Activated CD4-positive, alpha-beta T cell treated with anti-CD3 and anti-CD28 coated beads, Interleukin-2, amount 10 ng/mL, durations not matched to agents 7 days and 5 days (primary cell): ENCODE measurements at regions not wholly inside any gene's neighbourhood (a gene's known extent, or its start where the extent isn't known, plus 50 kb on each side); places are given as distances from the start of the nearest gene placed in this dataset.
"Not testable (repeated sequence)": the region's sequence is repeated elsewhere in the genome, so short reads cannot be mapped to it uniquely, and the experiment has no call there.

Source experiments
- CTCF ChIA-PET: fragments of 350-600 bp; sonication (Branson Sonifier 250); formaldehyde crosslinking; loops from one replicate; lab custom pipeline; 2021; ENCODE audit warnings: antibody characterized with exemption; lab: Charles Lee
- POLR2A ChIA-PET: fragments of 350-600 bp; sonication (Branson Sonifier 250); formaldehyde crosslinking; loops from one replicate; lab custom pipeline; 2021; ENCODE audit warnings: antibody characterized with exemption; lab: Charles Lee
- DNase-seq: peaks from one replicate; pipeline ENCODE4 v3.0.0-alpha.2; 2020
- H3K27ac Mint-ChIP-seq: one replicate; pipeline ENCODE4 v1.8.0; 2021; ENCODE audit warnings: mild to moderate bottlenecking, moderate library complexity, mixed read lengths
- H3K27me3 Mint-ChIP-seq: one replicate; pipeline ENCODE4 v1.8.0; 2021; ENCODE audit warnings: mixed read lengths
- H3K36me3 Mint-ChIP-seq: one replicate; pipeline ENCODE4 v1.8.0; 2021; ENCODE audit warnings: low read depth, mixed read lengths
- H3K4me1 Mint-ChIP-seq: one replicate; pipeline ENCODE4 v1.8.0; 2021; ENCODE audit warnings: mixed read lengths
- H3K4me3 Mint-ChIP-seq: one replicate; pipeline ENCODE4 v1.8.0; 2021; ENCODE audit warnings: mild to moderate bottlenecking, moderate library complexity, mixed read lengths
- H3K9me3 Mint-ChIP-seq: one replicate; pipeline ENCODE4 v1.8.0; 2021; ENCODE audit warnings: mixed read lengths

- no peaks in the 10 kb centered on the region for H3K27me3 Mint-ChIP-seq
- H3K36me3 Mint-ChIP-seq: no peaks in the 10 kb centered on the region
- no peak overlapping the region for H3K27ac Mint-ChIP-seq
- no peak overlapping the region for H3K4me3 Mint-ChIP-seq
- DNase-seq: no peak
- CTCF ChIA-PET: no interaction called here
- POLR2A ChIA-PET: no interaction called here
- H3K4me1 Mint-ChIP-seq: no peaks in the 10 kb centered on the region
- peaks cover 2% of the 10 kb centered on the region for H3K9me3 Mint-ChIP-seq
These were observed 372.8 kb downstream of the TOX3 start for GRCh38 chr16:52174168-52174567.

GRCh38 chr16:52171481-52171880 is 375.5 kb downstream of the TOX3 start:
- H3K4me3 Mint-ChIP-seq: no peak overlapping the region
- CTCF ChIA-PET: interaction anchor here (0.6 kb wide), 1 partner anchor 863 kb away, joined by 3 read pairs; no protein-coding TSS in a partner anchor

DNA sequence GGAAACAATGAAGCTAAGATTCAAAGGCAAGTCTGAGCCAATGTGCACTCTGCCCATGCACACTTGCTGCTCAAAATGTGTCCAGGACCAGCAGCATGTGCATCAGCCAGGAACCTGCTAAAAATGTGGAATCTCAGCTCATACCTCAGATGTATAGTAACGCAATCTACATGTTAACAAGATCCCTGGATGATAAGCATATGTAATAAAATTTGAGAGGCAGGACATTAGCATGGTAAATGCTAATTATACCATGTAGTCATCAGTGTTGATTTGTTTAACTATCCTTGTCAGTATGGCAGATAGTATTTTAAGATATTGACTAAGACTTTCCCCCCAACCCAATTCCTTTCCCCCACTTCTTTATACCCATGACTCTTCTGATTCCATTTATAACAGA is 379.6 kb downstream of the TOX3 start:
- Mint-ChIP-seq H3K4me3 (no peak overlapping the region), H3K4me1 (no peaks in the 10 kb centered on the region), H3K36me3 (no peaks in the 10 kb centered on the region), H3K27me3 (no peaks in the 10 kb centered on the region), H3K27ac (no peak overlapping the region), H3K9me3 (peaks cover 2% of the 10 kb centered on the region)
- DNase-seq: no peak
- ChIA-PET CTCF (interaction anchor here (0.6 kb wide), 1 partner anchor 27 kb away, joined by 3 read pairs; no protein-coding TSS in a partner anchor), POLR2A (no interaction called here)

More at GRCh38 chr16:52171481-52171880, 375.5 kb downstream of the TOX3 start:
- Mint-ChIP-seq H3K9me3 (peaks cover 2% of the 10 kb centered on the region), H3K36me3 (no peaks in the 10 kb centered on the region), H3K27ac (no peak overlapping the region), H3K4me1 (no peaks in the 10 kb centered on the region), H3K27me3 (no peaks in the 10 kb centered on the region)
- no peak for DNase-seq
- POLR2A ChIA-PET: no interaction called here

- CTCF ChIA-PET: no interaction called here
- no peaks in the 10 kb centered on the region for H3K9me3 Mint-ChIP-seq
- no peaks in the 10 kb centered on the region for H3K36me3 Mint-ChIP-seq
- H3K27ac Mint-ChIP-seq: no peak overlapping the region
- POLR2A ChIA-PET: no interaction called here
- H3K4me1 Mint-ChIP-seq: no peaks in the 10 kb centered on the region
- H3K27me3 Mint-ChIP-seq: no peaks in the 10 kb centered on the region
- no peak for DNase-seq
- H3K4me3 Mint-ChIP-seq: no peak overlapping the region
These were observed 381.0 kb downstream of the TOX3 start for GRCh38 chr16:52165961-52166360.

DNA sequence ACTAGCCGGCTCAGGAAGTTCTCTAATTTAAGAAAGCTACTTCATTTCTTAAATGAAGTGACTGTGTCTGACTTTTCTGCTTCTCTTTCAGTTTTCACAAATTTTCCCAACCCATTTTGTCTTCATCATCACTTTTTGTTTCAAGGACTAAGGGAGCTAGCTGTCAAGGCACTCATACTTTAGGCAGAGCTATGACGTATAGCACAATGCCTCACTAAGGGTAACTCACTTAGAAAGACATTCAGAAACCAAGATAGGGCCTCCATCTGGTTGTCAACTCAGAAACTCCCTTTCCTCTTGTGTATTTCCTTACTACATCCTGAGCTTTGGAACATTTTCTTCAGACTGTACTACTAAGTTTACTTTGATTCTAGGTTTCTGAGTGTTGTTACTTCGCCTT is 397.9 kb downstream of the TOX3 start:
- no peaks in the 10 kb centered on the region for H3K9me3 Mint-ChIP-seq
- H3K27ac Mint-ChIP-seq: no peak overlapping the region
- ChIA-PET CTCF (no interaction called here), POLR2A (no interaction called here)
- no peak for DNase-seq
- H3K4me1 Mint-ChIP-seq: no peaks in the 10 kb centered on the region
- no peaks in the 10 kb centered on the region for H3K27me3 Mint-ChIP-seq
- H3K36me3 Mint-ChIP-seq: no peaks in the 10 kb centered on the region
- no peak overlapping the region for H3K4me3 Mint-ChIP-seq

DNA sequence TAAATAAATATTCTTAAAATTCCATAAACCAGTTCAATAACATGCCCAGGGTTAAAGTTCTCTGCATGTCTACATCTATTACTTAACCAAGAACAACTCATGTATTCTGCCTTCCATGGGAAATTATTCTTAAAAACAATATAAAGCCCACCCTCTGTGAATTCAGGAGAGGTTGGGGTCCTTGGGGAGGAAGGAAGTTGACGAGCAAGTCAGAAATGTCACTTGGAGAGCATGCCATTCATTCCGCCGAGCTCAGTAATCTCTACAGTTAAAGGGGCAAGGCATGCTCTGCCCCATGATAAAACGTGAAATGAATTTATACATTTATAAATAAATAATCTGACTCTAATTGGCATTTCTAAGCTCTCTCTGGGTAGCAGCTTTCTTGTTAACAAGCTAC is 405.1 kb downstream of the TOX3 start:
- no peaks in the 10 kb centered on the region for H3K4me1 Mint-ChIP-seq
- no peak for DNase-seq
- CTCF ChIA-PET: no interaction called here
- H3K4me3 Mint-ChIP-seq: no peak overlapping the region
- POLR2A ChIA-PET: no interaction called here
- no peak overlapping the region for H3K27ac Mint-ChIP-seq
- no peaks in the 10 kb centered on the region for H3K36me3 Mint-ChIP-seq
- H3K27me3 Mint-ChIP-seq: no peaks in the 10 kb centered on the region
- H3K9me3 Mint-ChIP-seq: no peaks in the 10 kb centered on the region

DNA sequence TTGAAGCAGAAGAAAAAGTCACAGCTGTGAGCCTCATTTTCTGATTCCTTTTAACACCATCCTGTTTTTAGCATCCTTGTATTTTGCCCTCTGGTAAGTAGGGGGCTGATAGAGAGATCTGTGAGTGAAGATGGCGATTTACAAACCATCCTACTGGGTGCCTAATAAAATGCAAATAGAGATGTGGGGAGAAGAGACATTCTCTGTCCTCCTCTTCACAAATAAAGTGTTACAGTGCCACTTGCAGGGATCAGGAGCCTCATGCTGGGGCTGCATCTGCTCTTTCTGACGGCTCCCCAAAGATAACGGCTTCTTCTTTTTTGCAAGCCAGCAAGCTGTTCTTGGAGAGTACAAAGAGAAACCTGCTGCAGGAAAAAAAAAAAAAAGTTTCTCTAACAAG is 418.6 kb downstream of the TOX3 start:
- no peaks in the 10 kb centered on the region for H3K4me1 Mint-ChIP-seq
- no peaks in the 10 kb centered on the region for H3K27me3 Mint-ChIP-seq
- H3K4me3 Mint-ChIP-seq: no peak overlapping the region
- H3K9me3 Mint-ChIP-seq: peaks cover 2% of the 10 kb centered on the region
- H3K27ac Mint-ChIP-seq: no peak overlapping the region
- ChIA-PET POLR2A (no interaction called here), CTCF (interaction anchor here (1.4 kb wide), 1 partner anchor 12 kb away, joined by 5 read pairs; no protein-coding TSS in a partner anchor)
- DNase-seq: no peak
- no peaks in the 10 kb centered on the region for H3K36me3 Mint-ChIP-seq

DNA sequence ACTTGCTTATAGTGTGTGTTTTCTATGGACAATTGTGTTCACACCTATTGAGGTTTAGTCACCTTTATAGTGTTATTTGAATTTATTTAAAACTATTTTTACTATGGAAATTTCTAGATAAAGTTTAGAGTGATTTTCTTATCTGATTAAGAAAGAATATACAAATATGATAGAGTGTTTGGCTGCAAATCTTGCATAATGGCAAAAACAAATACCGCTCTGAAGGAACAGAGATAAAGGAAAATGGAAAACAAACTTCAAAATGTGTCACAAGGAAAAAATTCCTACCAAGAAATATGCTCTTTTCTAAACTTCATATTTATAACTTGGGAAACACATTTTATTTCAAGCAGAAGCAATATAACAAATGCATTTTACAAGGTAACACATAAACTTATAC is 423.1 kb downstream of the TOX3 start:
- H3K36me3 Mint-ChIP-seq: no peaks in the 10 kb centered on the region
- no peak for DNase-seq
- ChIA-PET POLR2A (no interaction called here), CTCF (no interaction called here)
- no peak overlapping the region for H3K27ac Mint-ChIP-seq
- H3K4me3 Mint-ChIP-seq: no peak overlapping the region
- no peaks in the 10 kb centered on the region for H3K27me3 Mint-ChIP-seq
- no peaks in the 10 kb centered on the region for H3K4me1 Mint-ChIP-seq
- peaks cover 6% of the 10 kb centered on the region for H3K9me3 Mint-ChIP-seq

DNA sequence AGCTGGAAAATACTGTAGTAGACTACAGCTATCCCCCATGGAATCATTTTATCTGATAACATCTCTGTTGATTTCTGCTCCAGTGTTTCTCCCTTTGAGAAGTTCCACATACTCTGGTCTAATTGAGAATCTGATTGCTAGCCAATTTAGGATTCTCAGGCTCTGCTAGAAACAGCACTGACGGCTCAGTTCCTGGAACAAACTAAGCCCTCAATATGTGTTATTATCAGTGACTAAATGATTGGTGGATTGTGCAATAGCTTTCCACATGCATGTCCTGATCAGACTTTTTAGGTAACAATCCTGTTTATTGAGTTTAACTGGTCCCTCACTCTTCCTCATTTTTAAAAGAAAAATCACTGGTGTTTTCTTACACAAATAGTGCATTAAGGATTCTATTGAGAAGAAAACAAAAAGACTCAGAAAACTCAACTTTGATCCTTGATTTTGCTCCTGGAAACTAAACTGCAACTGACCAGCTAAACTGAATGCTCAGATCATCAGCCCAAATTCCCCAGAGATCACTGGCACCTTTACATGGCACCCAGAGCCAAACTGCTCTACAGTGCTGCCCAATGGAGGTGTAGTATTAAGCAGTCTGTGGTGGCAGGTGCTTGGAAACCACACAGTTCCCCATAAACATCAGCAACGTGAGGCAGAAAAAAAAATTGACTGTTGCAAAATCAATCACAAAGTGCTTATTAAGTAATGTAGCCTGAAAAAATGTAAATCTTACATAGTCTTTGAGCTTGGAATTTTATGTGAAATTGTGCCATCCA is 423.7 kb downstream of the TOX3 start:
- H3K4me1 Mint-ChIP-seq: no peaks in the 10 kb centered on the region
- H3K4me3 Mint-ChIP-seq: no peak overlapping the region
- no peaks in the 10 kb centered on the region for H3K36me3 Mint-ChIP-seq
- no peak overlapping the region for H3K27ac Mint-ChIP-seq
- H3K27me3 Mint-ChIP-seq: no peaks in the 10 kb centered on the region
- peaks cover 6% of the 10 kb centered on the region for H3K9me3 Mint-ChIP-seq
- ChIA-PET CTCF (no interaction called here), POLR2A (no interaction called here)
- DNase-seq: no peak

- no peaks in the 10 kb centered on the region for H3K4me1 Mint-ChIP-seq
- no peak overlapping the region for H3K4me3 Mint-ChIP-seq
- H3K9me3 Mint-ChIP-seq: peaks cover 9% of the 10 kb centered on the region
- H3K27ac Mint-ChIP-seq: no peak overlapping the region
- ChIA-PET POLR2A (no interaction called here), CTCF (no interaction called here)
- H3K36me3 Mint-ChIP-seq: no peaks in the 10 kb centered on the region
- no peaks in the 10 kb centered on the region for H3K27me3 Mint-ChIP-seq
- no peak for DNase-seq
These were observed 429.8 kb downstream of the TOX3 start for GRCh38 chr16:52117171-52117570.

DNA sequence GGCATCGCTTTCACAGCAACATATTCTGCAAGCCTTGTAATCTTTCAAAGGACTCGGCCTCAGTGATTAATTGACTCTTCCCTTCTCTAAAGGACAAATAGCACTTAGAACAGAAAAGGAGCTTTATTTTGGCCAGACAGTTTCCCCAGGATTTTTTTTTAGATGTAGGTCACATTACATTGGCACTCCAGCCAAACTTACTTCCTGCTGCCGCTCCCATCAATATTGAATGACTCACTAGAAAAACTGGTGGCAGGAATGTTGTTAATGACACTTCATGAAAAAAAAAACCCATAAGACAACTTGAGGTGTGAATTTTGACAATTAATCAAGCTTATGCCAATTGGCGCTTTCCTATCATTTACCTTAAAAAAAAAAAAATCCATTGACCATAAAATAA is 432.6 kb downstream of the TOX3 start:
- no peaks in the 10 kb centered on the region for H3K27me3 Mint-ChIP-seq
- ChIA-PET POLR2A (no interaction called here), CTCF (interaction anchor here (0.7 kb wide), 1 partner anchor 434 kb away, joined by 3 read pairs; no protein-coding TSS in a partner anchor)
- H3K9me3 Mint-ChIP-seq: peaks cover 10% of the 10 kb centered on the region
- DNase-seq: no peak
- H3K4me1 Mint-ChIP-seq: no peaks in the 10 kb centered on the region
- no peak overlapping the region for H3K27ac Mint-ChIP-seq
- H3K4me3 Mint-ChIP-seq: no peak overlapping the region
- H3K36me3 Mint-ChIP-seq: no peaks in the 10 kb centered on the region

- no peaks in the 10 kb centered on the region for H3K36me3 Mint-ChIP-seq
- POLR2A ChIA-PET: no interaction called here
- H3K27me3 Mint-ChIP-seq: no peaks in the 10 kb centered on the region
- H3K4me3 Mint-ChIP-seq: no peak overlapping the region
- H3K9me3 Mint-ChIP-seq: peaks cover 7% of the 10 kb centered on the region
- H3K4me1 Mint-ChIP-seq: no peaks in the 10 kb centered on the region
- no peak for DNase-seq
- CTCF ChIA-PET: no interaction called here
- H3K27ac Mint-ChIP-seq: no peak overlapping the region
These were observed 433.3 kb downstream of the TOX3 start for GRCh38 chr16:52113533-52114183.

- H3K4me3 Mint-ChIP-seq, H3K9me3 Mint-ChIP-seq, CTCF ChIA-PET: not testable (repeated sequence)
These were observed 441.9 kb downstream of the TOX3 start for GRCh38 chr16:52104993-52105392.

More at GRCh38 chr16:52104993-52105392, 441.9 kb downstream of the TOX3 start:
- H3K36me3 Mint-ChIP-seq, H3K27ac Mint-ChIP-seq, POLR2A ChIA-PET, H3K4me1 Mint-ChIP-seq, H3K27me3 Mint-ChIP-seq, DNase-seq: not testable (repeated sequence)
